Effector memory CD8-positive, alpha-beta T cell (primary cell): ENCODE measurements at regions not wholly inside any gene's neighbourhood (a gene's known extent, or its start where the extent isn't known, plus 50 kb on each side); places are given as distances from the start of the nearest gene placed in this dataset.

Experiments used
- ATAC-seq: fragments of 150-1000 bp; cut with Tn5 transposase; replicated peaks from 2 replicates; pipeline ENCODE4 v1.10.0; 2021; ENCODE audit warnings: mild to moderate bottlenecking, moderate library complexity
- DNase-seq, 3 experiments: peaks; one replicate each; pipeline ENCODE4 v3.0.0; 2021
- H3K27ac Mint-ChIP-seq, 2 donors: one replicate each; pipeline ENCODE4 v1.8.0; 2022; ENCODE audit warnings: mild to moderate bottlenecking in 2 of 2, mixed read lengths in 2 of 2, moderate library complexity in 2 of 2
- H3K27me3 Mint-ChIP-seq, 2 donors: one replicate each; pipeline ENCODE4 v1.8.0; 2022; ENCODE audit warnings: mixed read lengths in 2 of 2
- H3K36me3 Mint-ChIP-seq: one replicate; pipeline ENCODE4 v1.8.0; 2022; ENCODE audit warnings: mild to moderate bottlenecking, moderate library complexity, mixed read lengths; ENCODE audit not compliant: insufficient read depth
- H3K4me1 Mint-ChIP-seq, 2 donors: one replicate each; pipeline ENCODE4 v1.8.0; 2022; ENCODE audit warnings: low read depth in 2 of 2, mixed read lengths in 2 of 2
- H3K4me3 Mint-ChIP-seq, 2 donors: one replicate each; pipeline ENCODE4 v1.8.0; 2022; ENCODE audit warnings: mild to moderate bottlenecking in 2 of 2, mixed read lengths in 2 of 2, moderate library complexity in 2 of 2
- H3K9me3 Mint-ChIP-seq, 2 donors: one replicate each; pipeline ENCODE4 v1.8.0; 2022; ENCODE audit warnings: mixed read lengths in 2 of 2

- Mint-ChIP-seq H3K36me3 (no peaks in the 10 kb centered on the region), H3K27ac (no peak overlapping the region)
Observed at GRCh38 chr17:72396121-72396520, 275.3 kb downstream of the SOX9 start.

GRCh38 chr17:72397223-72397667 is 276.4 kb downstream of the SOX9 start:
- Mint-ChIP-seq H3K4me1 (no peaks in the 10 kb centered on the region), H3K9me3 (no peaks in the 10 kb centered on the region), H3K4me3 (no peak overlapping the region), H3K27ac (no peak overlapping the region), H3K36me3 (no peaks in the 10 kb centered on the region), H3K27me3 (no peaks in the 10 kb centered on the region)
- ATAC-seq (no peak), DNase-seq (no peak)

More at GRCh38 chr17:72396121-72396520, 275.3 kb downstream of the SOX9 start:
- H3K9me3 Mint-ChIP-seq = no peaks in the 10 kb centered on the region
- DNase-seq (no peak), ATAC-seq (no peak)
- H3K4me3 Mint-ChIP-seq = no peak overlapping the region
- no peaks in the 10 kb centered on the region for H3K4me1 Mint-ChIP-seq
- no peaks in the 10 kb centered on the region for H3K27me3 Mint-ChIP-seq

GRCh38 chr17:72397687-72398086 is 276.9 kb downstream of the SOX9 start:
- DNase-seq = no peak
- no peaks in the 10 kb centered on the region for H3K27me3 Mint-ChIP-seq
- no peaks in the 10 kb centered on the region for H3K4me1 Mint-ChIP-seq
- H3K9me3 Mint-ChIP-seq = no peaks in the 10 kb centered on the region
- H3K36me3 Mint-ChIP-seq = no peaks in the 10 kb centered on the region
- no peak overlapping the region for H3K4me3 Mint-ChIP-seq
- H3K27ac Mint-ChIP-seq = no peak overlapping the region
- ATAC-seq = no peak

GRCh38 chr17:72399023-72399607 is 278.3 kb downstream of the SOX9 start:
- Mint-ChIP-seq H3K27ac (no peak overlapping the region), H3K9me3 (no peaks in the 10 kb centered on the region), H3K4me3 (no peak overlapping the region), H3K36me3 (no peaks in the 10 kb centered on the region), H3K4me1 (no peaks in the 10 kb centered on the region), H3K27me3 (no peaks in the 10 kb centered on the region)
- ATAC-seq = no peak
- DNase-seq = no peak

GRCh38 chr17:72399608-72400487 is 279.0 kb downstream of the SOX9 start:
- no peak for ATAC-seq
- DNase-seq = no peak
- Mint-ChIP-seq H3K4me3 (no peak overlapping the region), H3K9me3 (no peaks in the 10 kb centered on the region), H3K4me1 (no peaks in the 10 kb centered on the region), H3K36me3 (no peaks in the 10 kb centered on the region), H3K27me3 (no peaks in the 10 kb centered on the region), H3K27ac (no peak overlapping the region)

- ATAC-seq (no peak), DNase-seq (no peak)
- Mint-ChIP-seq H3K9me3 (no peaks in the 10 kb centered on the region), H3K27ac (no peak overlapping the region), H3K36me3 (no peaks in the 10 kb centered on the region), H3K4me3 (no peak overlapping the region), H3K4me1 (no peaks in the 10 kb centered on the region), H3K27me3 (no peaks in the 10 kb centered on the region)
Observed at GRCh38 chr17:72400488-72400827, 279.6 kb downstream of the SOX9 start.

- no peak for ATAC-seq
- Mint-ChIP-seq H3K9me3 (no peaks in the 10 kb centered on the region), H3K36me3 (no peaks in the 10 kb centered on the region), H3K4me3 (no peak overlapping the region), H3K4me1 (no peaks in the 10 kb centered on the region), H3K27ac (no peak overlapping the region), H3K27me3 (no peaks in the 10 kb centered on the region)
- no peak for DNase-seq
Observed at GRCh38 chr17:72400863-72401262, 280.0 kb downstream of the SOX9 start.

- Mint-ChIP-seq H3K27ac (no peak overlapping the region), H3K4me1 (no peaks in the 10 kb centered on the region), H3K27me3 (no peaks in the 10 kb centered on the region), H3K4me3 (no peak overlapping the region), H3K36me3 (no peaks in the 10 kb centered on the region), H3K9me3 (no peaks in the 10 kb centered on the region)
- no peak for DNase-seq
- no peak for ATAC-seq
Observed at GRCh38 chr17:72401883-72402726, 281.3 kb downstream of the SOX9 start.

- Mint-ChIP-seq H3K27ac (no peak overlapping the region), H3K4me1 (no peaks in the 10 kb centered on the region), H3K36me3 (no peaks in the 10 kb centered on the region), H3K4me3 (no peak overlapping the region), H3K27me3 (no peaks in the 10 kb centered on the region), H3K9me3 (no peaks in the 10 kb centered on the region)
- DNase-seq (no peak), ATAC-seq (no peak)
Observed at GRCh38 chr17:72402727-72403210, 281.9 kb downstream of the SOX9 start.

GRCh38 chr17:72403713-72404209 is 282.9 kb downstream of the SOX9 start:
- no peak for ATAC-seq
- no peak overlapping the region for H3K4me3 Mint-ChIP-seq
- no peak for DNase-seq

GRCh38 chr17:72404872-72405271 is 284.1 kb downstream of the SOX9 start:
- ATAC-seq = no peak
- no peaks in the 10 kb centered on the region for H3K9me3 Mint-ChIP-seq
- no peak overlapping the region for H3K4me3 Mint-ChIP-seq
- no peaks in the 10 kb centered on the region for H3K4me1 Mint-ChIP-seq
- H3K36me3 Mint-ChIP-seq = no peaks in the 10 kb centered on the region
- H3K27me3 Mint-ChIP-seq = no peaks in the 10 kb centered on the region
- H3K27ac Mint-ChIP-seq = no peak overlapping the region
- no peak for DNase-seq

More at GRCh38 chr17:72403713-72404209, 282.9 kb downstream of the SOX9 start:
- H3K9me3 Mint-ChIP-seq = no peaks in the 10 kb centered on the region
- no peaks in the 10 kb centered on the region for H3K36me3 Mint-ChIP-seq
- no peaks in the 10 kb centered on the region for H3K4me1 Mint-ChIP-seq
- H3K27me3 Mint-ChIP-seq = no peaks in the 10 kb centered on the region
- H3K27ac Mint-ChIP-seq = no peak overlapping the region

GRCh38 chr17:72405662-72406230 is 284.9 kb downstream of the SOX9 start:
- Mint-ChIP-seq H3K9me3 (no peaks in the 10 kb centered on the region), H3K27ac (no peak overlapping the region), H3K36me3 (no peaks in the 10 kb centered on the region), H3K4me1 (no peaks in the 10 kb centered on the region), H3K4me3 (no peak overlapping the region), H3K27me3 (no peaks in the 10 kb centered on the region)
- no peak for DNase-seq
- no peak for ATAC-seq

- Mint-ChIP-seq H3K36me3 (no peaks in the 10 kb centered on the region), H3K27me3 (no peaks in the 10 kb centered on the region), H3K4me1 (no peaks in the 10 kb centered on the region), H3K27ac (no peak overlapping the region), H3K4me3 (no peak overlapping the region), H3K9me3 (no peaks in the 10 kb centered on the region)
- ATAC-seq (no peak), DNase-seq (no peak)
Observed at GRCh38 chr17:72406498-72406897, 285.7 kb downstream of the SOX9 start.
